ENCODE measurements at regions not wholly inside any gene's neighbourhood (a gene's known extent, or its start where the extent isn't known, plus 50 kb on each side); places are given as distances from the start of the nearest gene placed in this dataset.

- TF ChIP-seq CTCF (IDR thresholded peaks at IDR 0.05) (no peak), POLR2A (IDR thresholded peaks at IDR 0.05) (no peak)
Measured at GRCh38 chr13:21957833-21958232, 287.0 kb downstream of the FGF9 start.

Data from lower leg skin (tissue), 3 donors.